ENCODE measurements at regions not wholly inside any gene's neighbourhood (a gene's known extent, or its start where the extent isn't known, plus 50 kb on each side); places are given as distances from the start of the nearest gene placed in this dataset.

DNA sequence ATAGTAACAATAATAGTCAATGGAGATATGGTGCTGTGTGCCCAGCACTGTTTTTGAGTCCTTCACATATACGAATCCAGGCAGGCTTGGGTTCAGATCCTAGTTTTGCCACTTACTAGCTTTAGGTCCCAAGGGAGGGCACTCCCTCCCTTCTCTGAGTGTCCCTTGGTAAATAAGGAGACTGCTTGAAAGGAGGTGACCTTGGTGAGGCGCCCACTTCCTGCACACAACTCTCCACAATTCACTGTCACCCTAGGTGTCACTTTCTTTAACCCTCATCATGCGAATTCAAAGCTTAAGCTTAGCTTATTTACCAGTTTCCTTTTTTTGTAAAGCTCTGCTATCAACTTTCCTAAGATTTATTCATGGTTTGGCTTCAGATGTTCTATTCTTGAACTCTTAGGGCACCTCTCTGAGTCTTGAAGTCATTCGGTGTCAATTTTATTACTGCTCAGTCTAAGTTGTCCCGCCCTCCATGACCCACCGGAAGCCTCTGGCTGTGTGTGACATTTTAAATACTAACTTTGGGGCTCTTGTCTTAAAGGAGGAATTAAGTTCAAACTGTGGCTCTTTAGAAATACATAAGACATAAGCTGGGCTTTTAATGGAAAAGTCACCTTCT is 170.7 kb upstream of the ZNF618 start:
- no peak for TF ChIP-seq POLR2A (IDR thresholded peaks at IDR 0.05; ENCODE audit: low read depth, low read length)
- no peak for DNase-seq (ENCODE audit: insufficient read length, low spot score)
- FAIRE-seq = no peak

DNA sequence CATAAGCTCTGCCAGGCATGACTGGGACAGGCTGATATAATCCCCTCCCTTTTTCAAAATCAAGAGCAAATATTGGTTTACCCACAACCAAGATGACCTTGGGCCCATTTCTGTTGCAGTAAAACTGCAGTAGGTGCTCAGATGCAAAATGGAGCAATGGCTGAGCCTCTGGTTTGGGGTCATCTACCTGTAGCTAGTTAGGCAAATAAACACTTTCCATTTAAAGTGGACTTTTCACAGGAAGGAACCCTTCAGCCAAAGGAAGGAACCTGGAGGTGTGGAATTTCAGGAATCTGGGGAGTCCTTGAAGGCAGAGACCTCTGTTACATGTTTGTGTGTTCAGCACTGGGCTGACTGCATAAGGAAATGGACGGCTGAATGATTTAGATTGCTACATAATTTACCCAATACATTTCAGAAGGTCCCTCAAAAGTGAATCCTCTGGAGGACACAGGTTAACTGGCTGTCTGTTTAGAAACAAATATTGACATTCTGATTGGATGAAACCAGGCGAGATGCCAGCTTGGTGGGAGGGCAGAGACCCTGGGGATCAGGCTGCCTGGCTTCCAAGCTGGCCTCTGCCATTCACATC is 170.1 kb upstream of the ZNF618 start:
- FAIRE-seq (no peak), DNase-seq (ENCODE audit: insufficient read length, low spot score) (no peak)
- no peak for TF ChIP-seq POLR2A (IDR thresholded peaks at IDR 0.05; ENCODE audit: low read depth, low read length)

DNA sequence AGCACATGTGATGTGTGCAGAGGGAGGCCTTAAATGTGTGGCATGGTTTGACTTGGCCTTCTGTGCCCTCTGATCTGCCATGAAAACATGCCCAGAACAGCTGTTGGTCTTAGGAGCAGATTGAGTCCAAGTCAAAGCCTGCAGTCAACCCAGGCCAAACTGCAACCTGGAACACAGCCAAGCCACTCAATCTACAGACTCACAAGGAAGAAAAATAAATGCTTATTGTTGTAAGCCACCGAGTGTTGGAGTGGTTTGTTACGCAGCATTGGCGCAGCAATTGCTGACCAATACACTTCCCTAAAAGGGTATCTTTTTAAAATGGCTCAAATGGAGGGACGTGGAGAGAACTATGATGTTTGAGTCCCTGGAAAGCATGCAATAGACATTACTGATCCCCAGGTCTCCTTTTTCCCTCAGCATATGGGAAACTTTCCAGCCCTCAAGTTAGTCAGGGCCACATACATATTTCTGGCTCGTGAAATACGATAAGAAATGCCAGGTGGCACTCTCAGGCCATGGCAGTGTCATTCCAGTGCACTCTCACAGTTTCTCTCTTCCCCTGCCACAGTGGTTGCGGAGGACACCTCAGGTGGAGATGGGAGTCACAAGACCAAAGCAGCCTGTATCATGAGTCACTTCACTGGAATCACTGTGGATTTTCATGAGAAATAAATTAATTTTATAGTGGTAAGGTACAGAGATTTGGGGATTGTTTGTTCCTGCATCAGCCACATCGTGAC is 168.0 kb upstream of the ZNF618 start:
- FAIRE-seq = no peak
- no peak for TF ChIP-seq POLR2A (IDR thresholded peaks at IDR 0.05; ENCODE audit: low read depth, low read length)

GRCh38 chr9:113708821-113709713 is 167.0 kb upstream of the ZNF618 start:
- TF ChIP-seq POLR2A (IDR thresholded peaks at IDR 0.05; ENCODE audit: low read depth, low read length) = no peak
- DNase-seq (ENCODE audit: insufficient read length, low spot score) (no peak), FAIRE-seq (no peak)

More for the DNA sequence above, 168.0 kb upstream of the ZNF618 start:
- no peak for DNase-seq (ENCODE audit: insufficient read length, low spot score)

DNA sequence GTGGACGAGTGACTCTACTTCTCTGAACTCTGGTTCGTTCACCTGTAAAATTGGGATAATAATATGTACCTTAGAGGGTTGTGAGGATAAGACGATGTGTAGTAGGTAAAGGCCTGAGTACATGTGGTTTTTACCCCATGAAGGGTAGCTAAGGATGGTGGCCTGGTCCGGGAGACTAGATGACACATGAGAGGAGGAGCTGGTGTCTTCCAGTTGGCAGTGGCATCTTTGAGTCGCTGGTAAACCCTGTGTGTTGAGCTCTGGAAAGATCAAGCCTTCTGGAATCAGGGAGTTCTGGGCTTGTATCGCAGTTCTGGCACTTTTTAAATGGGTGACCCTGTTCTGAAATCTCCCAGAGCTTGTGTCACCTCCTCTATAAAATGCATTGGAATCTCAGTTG is 166.4 kb upstream of the ZNF618 start:
- DNase-seq (ENCODE audit: insufficient read length, low spot score) (no peak), FAIRE-seq (no peak)
- no peak for TF ChIP-seq POLR2A (IDR thresholded peaks at IDR 0.05; ENCODE audit: low read depth, low read length)

- TF ChIP-seq POLR2A (IDR thresholded peaks at IDR 0.05; ENCODE audit: low read depth, low read length) = no peak
- FAIRE-seq (no peak), DNase-seq (ENCODE audit: insufficient read length, low spot score) (no peak)
These were observed 164.9 kb upstream of the ZNF618 start for GRCh38 chr9:113711251-113711650.

GRCh38 chr9:113712053-113712452 is 164.1 kb upstream of the ZNF618 start:
- no peak for DNase-seq (ENCODE audit: insufficient read length, low spot score)
- FAIRE-seq = no peak
- TF ChIP-seq POLR2A (IDR thresholded peaks at IDR 0.05; ENCODE audit: low read depth, low read length) = no peak

GRCh38 chr9:113715086-113715485 is 161.0 kb upstream of the ZNF618 start:
- TF ChIP-seq POLR2A (IDR thresholded peaks at IDR 0.05; ENCODE audit: low read depth, low read length) = no peak
- FAIRE-seq (no peak), DNase-seq (ENCODE audit: insufficient read length, low spot score) (no peak)

DNA sequence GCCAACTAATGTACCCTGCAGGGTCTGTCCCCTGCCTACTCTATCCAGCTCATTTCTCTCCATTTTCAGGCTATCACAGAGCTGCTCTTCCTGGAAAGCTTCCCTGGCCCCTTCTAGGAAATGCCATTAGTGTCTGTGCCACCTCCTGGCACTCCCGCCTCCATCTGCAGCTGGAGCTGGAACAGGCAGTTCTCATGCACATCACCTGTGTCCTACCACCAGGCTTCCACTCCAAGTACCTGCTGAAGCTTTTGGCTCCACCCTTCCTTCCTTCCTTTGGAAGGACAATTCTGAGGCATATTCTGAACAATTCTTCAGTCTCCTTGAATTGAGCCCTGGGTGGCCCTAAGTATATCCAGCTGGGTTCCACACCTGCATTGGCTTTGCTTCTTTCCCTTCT is 156.2 kb upstream of the ZNF618 start:
- TF ChIP-seq POLR2A (IDR thresholded peaks at IDR 0.05; ENCODE audit: low read depth, low read length) = no peak
- FAIRE-seq (no peak), DNase-seq (ENCODE audit: insufficient read length, low spot score) (no peak)

GRCh38 chr9:113720495-113720894 is 155.6 kb upstream of the ZNF618 start:
- FAIRE-seq = no peak
- no peak for DNase-seq (ENCODE audit: insufficient read length, low spot score)
- no peak for TF ChIP-seq POLR2A (IDR thresholded peaks at IDR 0.05; ENCODE audit: low read depth, low read length)

DNA sequence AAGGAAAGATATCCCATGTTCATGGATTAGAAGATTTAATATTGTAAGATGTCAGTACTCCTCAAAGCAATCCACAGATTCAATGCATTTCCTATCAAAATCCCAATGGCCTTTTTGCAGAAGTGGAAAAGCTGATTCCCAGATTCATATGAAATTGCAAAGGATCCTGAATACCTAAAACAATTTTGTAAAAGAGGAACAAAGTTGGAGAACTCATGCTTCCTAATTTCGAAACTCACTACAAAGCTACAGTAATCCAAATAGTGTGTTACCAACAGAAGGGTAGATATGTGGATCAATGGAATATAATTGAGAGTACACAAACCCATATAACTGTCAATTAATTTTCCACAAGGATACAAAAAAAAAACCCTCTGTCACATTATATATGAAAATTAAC is 154.3 kb upstream of the ZNF618 start:
- no peak for DNase-seq (ENCODE audit: insufficient read length, low spot score)
- no peak for FAIRE-seq
- TF ChIP-seq POLR2A (IDR thresholded peaks at IDR 0.05; ENCODE audit: low read depth, low read length) = no peak

GRCh38 chr9:113724202-113724601 is 151.9 kb upstream of the ZNF618 start:
- TF ChIP-seq POLR2A (IDR thresholded peaks at IDR 0.05; ENCODE audit: low read depth, low read length) = no peak
- FAIRE-seq (no peak), DNase-seq (ENCODE audit: insufficient read length, low spot score) (no peak)

GRCh38 chr9:113728989-113729388 is 147.1 kb upstream of the ZNF618 start:
- no peak for TF ChIP-seq POLR2A (IDR thresholded peaks at IDR 0.05; ENCODE audit: low read depth, low read length)
- DNase-seq (ENCODE audit: insufficient read length, low spot score) (no peak), FAIRE-seq (no peak)

DNA sequence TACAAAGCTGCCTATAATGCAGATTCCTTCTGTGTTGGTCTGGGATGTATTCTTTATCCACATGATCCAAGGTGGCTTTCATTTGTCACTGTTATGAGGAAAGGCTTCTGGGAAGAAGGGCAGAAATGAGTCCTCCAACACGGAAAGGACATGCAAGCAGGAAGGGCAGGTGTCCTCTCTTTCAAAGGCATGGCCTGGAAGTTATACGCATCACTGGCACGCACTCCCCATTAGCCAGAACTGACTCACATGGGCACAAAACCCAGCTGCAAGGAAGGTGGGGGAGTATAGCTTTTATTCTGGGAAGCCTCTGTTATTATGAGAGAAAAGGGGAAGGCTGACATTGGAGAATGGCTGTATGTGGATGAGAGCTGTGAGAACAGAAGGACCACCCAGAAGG is 141.3 kb upstream of the ZNF618 start:
- TF ChIP-seq POLR2A (IDR thresholded peaks at IDR 0.05; ENCODE audit: low read depth, low read length) = no peak
- no peak for FAIRE-seq
- DNase-seq (ENCODE audit: insufficient read length, low spot score) = no peak

Data from H54 (cell line).